ENCODE measurements at regions not wholly inside any gene's neighbourhood (a gene's known extent, or its start where the extent isn't known, plus 50 kb on each side); places are given as distances from the start of the nearest gene placed in this dataset.
A peak's percentile ranks its signal among the peaks of the same experiment; 100 is the strongest.

DNA sequence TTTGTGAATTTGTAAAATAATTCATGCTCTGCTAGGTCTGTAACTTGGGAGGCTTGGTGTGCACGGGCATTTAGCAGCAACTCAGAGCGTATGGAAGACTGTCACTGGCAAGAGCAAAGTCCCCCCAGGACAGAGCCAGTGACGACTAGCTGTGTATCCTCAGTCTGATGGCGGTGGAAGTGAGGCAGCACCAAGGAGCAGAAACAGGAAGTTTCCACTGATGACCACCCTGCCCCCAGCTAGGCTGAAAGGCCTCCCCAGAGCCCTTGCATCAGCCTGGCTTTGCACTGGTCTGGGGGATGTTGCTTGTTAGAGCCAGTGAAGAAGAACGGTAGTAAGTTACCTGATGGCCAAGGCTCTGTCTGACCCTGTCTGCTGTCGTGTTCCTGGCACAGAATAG, 66.8 kb upstream of the ABL1 start:
- Mint-ChIP-seq H3K36me3 (ENCODE audit: unreplicated experiment) (no peaks in the 10 kb centered on the region), H3K27me3 (ENCODE audit: unreplicated experiment) (no peaks in the 10 kb centered on the region), H3K9me3 (ENCODE audit: unreplicated experiment) (peaks cover 3% of the 10 kb centered on the region), H3K27ac (ENCODE audit: unreplicated experiment) (peak overlapping the region; percentile 56), H3K4me3 (ENCODE audit: unreplicated experiment) (peak overlapping the region; percentile 21), H3K4me1 (ENCODE audit: low read depth, unreplicated experiment) (peaks cover 41% of the 10 kb centered on the region)
- TF ChIP-seq, protein P1, sequence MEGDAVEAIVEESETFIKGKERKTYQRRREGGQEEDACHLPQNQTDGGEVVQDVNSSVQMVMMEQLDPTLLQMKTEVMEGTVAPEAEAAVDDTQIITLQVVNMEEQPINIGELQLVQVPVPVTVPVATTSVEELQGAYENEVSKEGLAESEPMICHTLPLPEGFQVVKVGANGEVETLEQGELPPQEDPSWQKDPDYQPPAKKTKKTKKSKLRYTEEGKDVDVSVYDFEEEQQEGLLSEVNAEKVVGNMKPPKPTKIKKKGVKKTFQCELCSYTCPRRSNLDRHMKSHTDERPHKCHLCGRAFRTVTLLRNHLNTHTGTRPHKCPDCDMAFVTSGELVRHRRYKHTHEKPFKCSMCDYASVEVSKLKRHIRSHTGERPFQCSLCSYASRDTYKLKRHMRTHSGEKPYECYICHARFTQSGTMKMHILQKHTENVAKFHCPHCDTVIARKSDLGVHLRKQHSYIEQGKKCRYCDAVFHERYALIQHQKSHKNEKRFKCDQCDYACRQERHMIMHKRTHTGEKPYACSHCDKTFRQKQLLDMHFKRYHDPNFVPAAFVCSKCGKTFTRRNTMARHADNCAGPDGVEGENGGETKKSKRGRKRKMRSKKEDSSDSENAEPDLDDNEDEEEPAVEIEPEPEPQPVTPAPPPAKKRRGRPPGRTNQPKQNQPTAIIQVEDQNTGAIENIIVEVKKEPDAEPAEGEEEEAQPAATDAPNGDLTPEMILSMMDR (IDR thresholded peaks at IDR 0.05; ENCODE audit: partially characterized antibody, unreplicated experiment) = no peak
- DNase-seq = no peak

DNA sequence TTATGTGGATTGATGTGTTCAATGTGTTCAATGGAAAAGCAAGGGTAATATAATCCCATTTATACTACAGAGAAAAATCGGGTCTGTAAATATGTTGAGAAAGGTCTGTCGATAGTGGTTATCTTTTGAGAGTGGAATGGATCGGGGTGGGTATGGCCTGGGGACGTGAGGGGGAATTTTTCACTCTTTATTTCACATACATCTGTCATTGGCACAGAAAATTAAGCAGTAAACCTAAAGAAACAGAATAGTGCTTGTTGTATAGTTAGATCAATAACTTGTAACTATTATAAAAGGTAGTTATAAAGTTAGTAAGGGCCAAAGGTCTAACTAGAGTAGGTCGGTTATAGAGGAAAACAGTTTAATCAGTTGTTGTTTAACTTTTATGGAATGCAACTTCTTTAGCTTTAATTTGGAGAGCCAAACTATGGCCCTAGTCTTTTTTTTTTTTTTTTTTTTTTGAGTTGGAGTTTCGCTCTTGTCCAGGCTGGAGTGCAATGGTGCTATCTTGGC, 66.1 kb upstream of the ABL1 start:
- Mint-ChIP-seq H3K36me3 (ENCODE audit: unreplicated experiment) (no peaks in the 10 kb centered on the region), H3K27me3 (ENCODE audit: unreplicated experiment) (no peaks in the 10 kb centered on the region), H3K4me3 (ENCODE audit: unreplicated experiment) (no peak overlapping the region), H3K9me3 (ENCODE audit: unreplicated experiment) (peaks cover 3% of the 10 kb centered on the region), H3K27ac (ENCODE audit: unreplicated experiment) (no peak overlapping the region), H3K4me1 (ENCODE audit: low read depth, unreplicated experiment) (peaks cover 34% of the 10 kb centered on the region)
- no peak for DNase-seq
- TF ChIP-seq, protein P1 (IDR thresholded peaks at IDR 0.05; ENCODE audit: partially characterized antibody, unreplicated experiment) = no peak

DNA sequence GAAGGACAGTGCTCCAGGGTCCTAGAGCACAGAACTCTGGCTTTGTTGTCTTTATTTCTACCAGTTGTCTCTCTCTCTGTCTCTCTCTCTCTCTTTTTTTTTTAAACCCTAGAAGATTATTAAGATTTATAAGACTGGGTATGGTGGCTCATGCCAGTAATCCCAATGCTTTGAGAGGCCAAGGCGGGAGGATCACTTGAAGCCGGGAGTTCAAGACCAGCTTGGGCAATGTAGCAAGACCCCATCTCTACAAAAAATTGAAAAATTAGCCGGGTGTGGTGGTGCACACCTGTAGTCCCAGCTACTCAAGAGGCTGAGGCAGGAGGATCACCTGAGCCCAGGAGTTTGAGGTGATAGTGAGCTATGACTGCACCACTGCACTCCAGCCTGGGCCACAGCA, 65.0 kb upstream of the ABL1 start:
- H3K36me3 Mint-ChIP-seq (ENCODE audit: unreplicated experiment) = no peaks in the 10 kb centered on the region
- TF ChIP-seq, protein P1 (IDR thresholded peaks at IDR 0.05; ENCODE audit: partially characterized antibody, unreplicated experiment) = no peak
- H3K27ac Mint-ChIP-seq (ENCODE audit: unreplicated experiment) = no peak overlapping the region
- H3K4me3 Mint-ChIP-seq (ENCODE audit: unreplicated experiment) = no peak overlapping the region
- no peaks in the 10 kb centered on the region for H3K27me3 Mint-ChIP-seq (ENCODE audit: unreplicated experiment)
- DNase-seq = no peak
- H3K9me3 Mint-ChIP-seq (ENCODE audit: unreplicated experiment) = peaks cover 3% of the 10 kb centered on the region
- peaks cover 33% of the 10 kb centered on the region for H3K4me1 Mint-ChIP-seq (ENCODE audit: low read depth, unreplicated experiment)

DNA sequence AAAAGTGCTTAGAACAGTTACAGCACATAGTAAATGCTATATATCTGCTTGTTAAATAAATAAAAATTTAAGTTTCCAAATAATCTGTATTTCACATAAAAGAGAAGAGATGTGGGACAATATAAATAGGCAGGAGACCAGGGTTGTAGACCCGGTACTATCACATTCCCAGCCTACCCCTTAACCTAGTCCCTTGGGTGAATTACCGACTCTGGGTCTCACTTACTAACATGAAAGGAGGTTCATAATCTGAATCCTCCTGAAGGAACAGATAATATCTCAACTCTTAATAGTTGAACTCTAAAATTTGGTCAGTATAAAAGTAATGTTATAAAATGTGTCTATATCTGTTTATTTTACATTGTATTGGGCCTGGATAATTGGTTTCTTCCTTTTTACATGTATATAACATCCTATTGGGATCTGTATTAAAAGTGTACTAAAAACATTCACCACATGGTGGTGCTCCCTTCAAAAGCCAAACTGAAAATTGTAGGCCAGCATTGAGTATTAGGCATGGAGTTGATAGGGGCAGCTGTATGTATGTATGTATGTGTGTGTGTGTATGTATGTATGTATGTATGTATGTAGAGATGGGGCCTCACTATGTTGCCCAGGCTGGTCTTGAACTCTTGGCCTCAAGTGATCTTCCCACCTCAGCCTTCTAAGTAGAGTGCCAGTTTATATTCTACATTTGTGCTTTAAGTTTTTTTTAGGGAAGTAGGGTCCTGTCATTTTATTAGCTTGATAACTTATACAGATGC, 64.2 kb upstream of the ABL1 start:
- no peak for DNase-seq
- Mint-ChIP-seq H3K4me1 (ENCODE audit: low read depth, unreplicated experiment) (peaks cover 30% of the 10 kb centered on the region), H3K27me3 (ENCODE audit: unreplicated experiment) (no peaks in the 10 kb centered on the region)

GRCh38 chr9:130772185-130772584, 62.9 kb upstream of the ABL1 start:
- TF ChIP-seq, protein P1 (IDR thresholded peaks at IDR 0.05; ENCODE audit: partially characterized antibody, unreplicated experiment) = no peak
- H3K4me1 Mint-ChIP-seq (ENCODE audit: low read depth, unreplicated experiment) = peaks cover 18% of the 10 kb centered on the region
- no peak overlapping the region for H3K27ac Mint-ChIP-seq (ENCODE audit: unreplicated experiment)
- H3K4me3 Mint-ChIP-seq (ENCODE audit: unreplicated experiment) = no peak overlapping the region
- peaks cover 2% of the 10 kb centered on the region for H3K27me3 Mint-ChIP-seq (ENCODE audit: unreplicated experiment)
- H3K36me3 Mint-ChIP-seq (ENCODE audit: unreplicated experiment) = peaks cover 10% of the 10 kb centered on the region
- H3K9me3 Mint-ChIP-seq (ENCODE audit: unreplicated experiment) = peaks cover 8% of the 10 kb centered on the region
- DNase-seq = no peak

More for the DNA sequence above, 64.2 kb upstream of the ABL1 start:
- TF ChIP-seq, protein P1 (IDR thresholded peaks at IDR 0.05; ENCODE audit: partially characterized antibody, unreplicated experiment) = peak; percentile 69
- H3K9me3 Mint-ChIP-seq (ENCODE audit: unreplicated experiment) = peaks cover 6% of the 10 kb centered on the region
- no peak overlapping the region for H3K27ac Mint-ChIP-seq (ENCODE audit: unreplicated experiment)
- H3K4me3 Mint-ChIP-seq (ENCODE audit: unreplicated experiment) = no peak overlapping the region
- H3K36me3 Mint-ChIP-seq (ENCODE audit: unreplicated experiment) = peaks cover 8% of the 10 kb centered on the region
